Tibial nerve (tissue), 3 donors: ENCODE measurements at regions not wholly inside any gene's neighbourhood (a gene's known extent, or its start where the extent isn't known, plus 50 kb on each side); places are given as distances from the start of the nearest gene placed in this dataset.

Experiments
- POLR2A ChIP-seq, 2 donors: fragments of 450-650 bp; IDR thresholded peaks; one replicate each; pipeline ENCODE4 v1.6.1; 2017; ENCODE audit warnings: antibody characterized with exemption in 2 of 2, mild to moderate bottlenecking in 2 of 2, moderate library complexity in 2 of 2
- TF ChIP-seq, protein P1 (sequence below), 5 experiments: fragments of 200-600 bp in 3 of 5; fragments of 450-650 bp in 2 of 5; sonication (generic) in 3 of 5; IDR thresholded peaks; one replicate each; pipeline ENCODE4 v1.5.1; 2016 to 2019; ENCODE audit warnings: antibody characterized with exemption in 5 of 5, mild to moderate bottlenecking in 3 of 5, moderate library complexity in 2 of 5

DNA sequence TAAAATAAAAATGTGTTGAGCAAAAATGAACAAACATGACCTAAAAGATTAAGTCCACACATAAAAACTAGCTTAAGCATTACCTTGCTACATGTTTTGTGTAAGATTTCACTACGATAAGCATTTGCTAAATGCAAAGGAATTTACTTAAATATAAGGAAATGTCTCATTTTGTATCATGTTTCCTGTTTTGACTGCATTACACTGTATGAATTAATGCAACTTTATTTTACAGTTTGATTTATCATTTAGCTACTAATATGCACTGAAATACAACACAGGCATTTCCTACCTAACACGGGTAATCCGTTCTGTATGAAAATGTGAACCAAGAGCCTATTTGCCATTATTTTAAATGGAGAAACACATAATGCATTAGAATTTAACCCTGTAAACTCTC is 1076.5 kb upstream of the DDX18 start:
- TF ChIP-seq, protein P1, sequence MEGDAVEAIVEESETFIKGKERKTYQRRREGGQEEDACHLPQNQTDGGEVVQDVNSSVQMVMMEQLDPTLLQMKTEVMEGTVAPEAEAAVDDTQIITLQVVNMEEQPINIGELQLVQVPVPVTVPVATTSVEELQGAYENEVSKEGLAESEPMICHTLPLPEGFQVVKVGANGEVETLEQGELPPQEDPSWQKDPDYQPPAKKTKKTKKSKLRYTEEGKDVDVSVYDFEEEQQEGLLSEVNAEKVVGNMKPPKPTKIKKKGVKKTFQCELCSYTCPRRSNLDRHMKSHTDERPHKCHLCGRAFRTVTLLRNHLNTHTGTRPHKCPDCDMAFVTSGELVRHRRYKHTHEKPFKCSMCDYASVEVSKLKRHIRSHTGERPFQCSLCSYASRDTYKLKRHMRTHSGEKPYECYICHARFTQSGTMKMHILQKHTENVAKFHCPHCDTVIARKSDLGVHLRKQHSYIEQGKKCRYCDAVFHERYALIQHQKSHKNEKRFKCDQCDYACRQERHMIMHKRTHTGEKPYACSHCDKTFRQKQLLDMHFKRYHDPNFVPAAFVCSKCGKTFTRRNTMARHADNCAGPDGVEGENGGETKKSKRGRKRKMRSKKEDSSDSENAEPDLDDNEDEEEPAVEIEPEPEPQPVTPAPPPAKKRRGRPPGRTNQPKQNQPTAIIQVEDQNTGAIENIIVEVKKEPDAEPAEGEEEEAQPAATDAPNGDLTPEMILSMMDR (IDR thresholded peaks at IDR 0.05) = no peak
- TF ChIP-seq POLR2A (IDR thresholded peaks at IDR 0.05) = no peak
